ENCODE measurements at regions not wholly inside any gene's neighbourhood (a gene's known extent, or its start where the extent isn't known, plus 50 kb on each side); places are given as distances from the start of the nearest gene placed in this dataset.

- H3K27ac ChIP-seq = no peak overlapping the region
- H3K9me3 ChIP-seq = no peaks in the 10 kb centered on the region
- no peaks in the 10 kb centered on the region for H3K27me3 ChIP-seq
Observed at GRCh38 chr17:70498631-70499030, 329.3 kb downstream of the KCNJ2 start.

DNA sequence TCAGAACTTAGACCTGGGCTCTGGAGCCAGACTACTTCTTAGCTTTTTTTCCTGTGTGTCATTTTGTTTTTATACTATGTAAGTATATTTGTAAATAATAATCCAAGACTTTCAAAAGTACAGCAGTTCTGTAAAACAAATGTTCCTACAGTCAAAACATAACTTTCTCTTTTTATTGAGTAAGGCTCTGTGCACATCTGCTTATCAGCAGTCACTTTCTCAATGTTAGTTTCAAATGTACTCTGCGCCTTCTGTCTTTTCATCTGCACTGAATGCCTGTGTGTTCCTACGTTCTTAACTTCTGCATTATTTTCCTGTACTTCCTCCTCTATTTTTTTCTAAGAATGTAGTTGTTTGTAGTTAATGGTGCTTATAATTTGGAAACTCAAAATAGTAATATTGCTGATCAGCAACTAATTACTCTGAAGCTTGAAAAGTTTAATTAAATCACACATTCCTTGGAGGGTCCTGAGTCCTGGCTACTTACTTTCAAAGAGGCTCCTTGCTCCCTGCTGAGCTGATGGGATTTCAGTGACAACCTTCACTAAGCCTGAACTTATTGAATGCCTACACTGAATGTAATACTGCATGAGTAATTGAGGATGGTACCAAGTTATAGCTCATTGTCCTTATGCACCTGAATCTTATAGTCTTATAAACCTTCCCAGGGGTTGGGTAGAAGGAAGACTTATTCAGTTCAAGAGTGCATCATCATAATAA lies 329.9 kb downstream of the KCNJ2 start:
- H3K27me3 ChIP-seq = no peaks in the 10 kb centered on the region

More at GRCh38 chr17:70498631-70499030, 329.3 kb downstream of the KCNJ2 start:
- H3K36me3 ChIP-seq = no peaks in the 10 kb centered on the region
- no peak overlapping the region for H3K4me3 ChIP-seq
- TF ChIP-seq CTCF (IDR thresholded peaks at IDR 0.05) (no peak), POLR2A (IDR thresholded peaks at IDR 0.05) (no peak)
- no peaks in the 10 kb centered on the region for H3K4me1 ChIP-seq
- no peak for DNase-seq

DNA sequence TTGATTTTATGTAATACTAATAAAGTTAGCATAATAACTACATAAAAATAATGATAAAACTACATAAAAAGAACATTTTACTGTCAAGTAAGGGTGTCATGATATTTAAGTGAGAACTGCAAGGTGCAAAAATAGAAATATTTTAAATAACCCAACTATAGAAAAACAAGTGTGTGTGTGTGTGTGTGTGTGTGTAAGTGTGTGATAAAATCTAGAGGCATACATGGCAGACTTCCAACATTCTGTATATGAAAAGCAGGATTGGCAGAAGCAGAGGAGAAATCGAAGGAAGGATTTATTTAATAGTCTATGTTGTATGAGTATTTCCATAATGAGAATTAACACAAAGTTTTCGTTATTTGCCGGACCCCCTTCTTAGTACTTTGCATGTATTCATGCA lies 334.1 kb downstream of the KCNJ2 start:
- Histone ChIP-seq H3K4me3 (no peak overlapping the region), H3K4me1 (no peaks in the 10 kb centered on the region), H3K9me3 (no peaks in the 10 kb centered on the region), H3K27me3 (no peaks in the 10 kb centered on the region), H3K36me3 (no peaks in the 10 kb centered on the region), H3K27ac (no peak overlapping the region)
- no peak for TF ChIP-seq POLR2A (IDR thresholded peaks at IDR 0.05)
- TF ChIP-seq CTCF (IDR thresholded peaks at IDR 0.05) = no peak
- DNase-seq = no peak

More for the DNA sequence above, 329.9 kb downstream of the KCNJ2 start:
- no peak overlapping the region for H3K27ac ChIP-seq
- no peak overlapping the region for H3K4me3 ChIP-seq
- H3K4me1 ChIP-seq = no peaks in the 10 kb centered on the region
- DNase-seq = no peak
- H3K36me3 ChIP-seq = no peaks in the 10 kb centered on the region
- H3K9me3 ChIP-seq = no peaks in the 10 kb centered on the region
- no peak for TF ChIP-seq CTCF (IDR thresholded peaks at IDR 0.05)
- no peak for TF ChIP-seq POLR2A (IDR thresholded peaks at IDR 0.05)

DNA sequence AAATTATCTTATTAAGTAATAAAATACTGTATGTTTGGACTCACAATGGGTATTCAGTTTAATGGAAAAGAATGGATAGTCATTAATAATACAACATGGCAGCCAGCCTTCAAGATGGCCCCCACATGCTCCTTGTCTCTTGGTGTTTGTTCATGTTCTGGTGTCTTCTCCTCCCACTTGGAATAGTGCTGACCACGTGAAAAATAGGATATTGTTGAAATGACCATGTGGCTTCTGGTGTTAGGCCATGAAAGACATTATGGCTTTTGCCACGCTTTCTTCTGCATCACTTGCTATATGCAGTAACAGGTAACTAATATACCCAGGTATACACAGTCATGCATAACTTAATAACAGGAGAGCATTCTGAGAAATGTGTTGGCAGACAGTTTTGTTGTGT lies 341.0 kb downstream of the KCNJ2 start:
- DNase-seq = no peak
- TF ChIP-seq CTCF (IDR thresholded peaks at IDR 0.05) = no peak
- no peak for TF ChIP-seq POLR2A (IDR thresholded peaks at IDR 0.05)
- Histone ChIP-seq H3K4me1 (no peaks in the 10 kb centered on the region), H3K36me3 (no peaks in the 10 kb centered on the region), H3K9me3 (no peaks in the 10 kb centered on the region), H3K4me3 (no peak overlapping the region), H3K27ac (no peak overlapping the region), H3K27me3 (no peaks in the 10 kb centered on the region)

- DNase-seq = no peak
- H3K9me3 ChIP-seq = no peaks in the 10 kb centered on the region
- no peaks in the 10 kb centered on the region for H3K27me3 ChIP-seq
- H3K4me3 ChIP-seq = no peak overlapping the region
- H3K27ac ChIP-seq = no peak overlapping the region
- H3K4me1 ChIP-seq = no peaks in the 10 kb centered on the region
- TF ChIP-seq POLR2A (IDR thresholded peaks at IDR 0.05) = no peak
- no peak for TF ChIP-seq CTCF (IDR thresholded peaks at IDR 0.05)
- H3K36me3 ChIP-seq = no peaks in the 10 kb centered on the region
Observed at GRCh38 chr17:70517816-70518215, 348.5 kb downstream of the KCNJ2 start.

Data from Peyer's patch (tissue), 4 donors.